Kidney (tissue), 13 donors: ENCODE measurements at regions not wholly inside any gene's neighbourhood (a gene's known extent, or its start where the extent isn't known, plus 50 kb on each side); places are given as distances from the start of the nearest gene placed in this dataset.

ENCODE experiments used
- DNase-seq, 5 donors: peaks; one replicate each; pipeline ENCODE4 v3.0.0-alpha.2; 2013 to 2020
- FAIRE-seq: peaks from 2 replicates; lab custom pipeline; 2012; peaks lifted over from hg19 to GRCh38; lab: Jason Lieb, UNC
- H3K27ac ChIP-seq, 2 donors: one replicate each; pipeline ENCODE4 v1.7.0; 2013; ENCODE audit warnings: low read depth in 2 of 2, low read length in 2 of 2, inconsistent platforms in 1 of 2
- H3K27me3 ChIP-seq: one replicate; pipeline ENCODE4 v1.7.1; 2013; ENCODE audit warnings: low read length, inconsistent platforms; ENCODE audit not compliant: control insufficient read depth, insufficient read depth
- H3K36me3 ChIP-seq, 3 donors: one replicate each; pipeline versions ENCODE4 v1.7.0 to v1.7.1; 2013; ENCODE audit warnings: low read length in 3 of 3, control low read depth in 1 of 3, inconsistent platforms in 1 of 3; ENCODE audit not compliant: insufficient read depth in 3 of 3, control insufficient read depth in 2 of 3
- H3K4me1 ChIP-seq, 3 donors: one replicate each; pipeline versions ENCODE4 v1.7.0 to v1.7.1; 2013; ENCODE audit warnings: low read length in 3 of 3, inconsistent platforms in 1 of 3, low read depth in 1 of 3; ENCODE audit not compliant: control insufficient read depth in 2 of 3, insufficient read depth in 2 of 3
- H3K4me3 ChIP-seq, 3 donors: one replicate each; pipeline versions ENCODE4 v1.7.0 to v1.8.1; 2013; ENCODE audit warnings: low read length in 3 of 3, control low read depth in 1 of 3, inconsistent platforms in 1 of 3
- H3K9ac ChIP-seq, 3 donors: one replicate each; pipeline versions ENCODE4 v1.7.0 to v1.7.1; 2013; ENCODE audit warnings: low read length in 3 of 3, control low read depth in 1 of 3, inconsistent platforms in 1 of 3
- H3K9me3 ChIP-seq, 3 donors: one replicate each; pipeline versions ENCODE4 v1.7.0 to v1.7.1; 2013; ENCODE audit warnings: low read length in 3 of 3, control low read depth in 1 of 3, inconsistent platforms in 1 of 3; ENCODE audit not compliant: control insufficient read depth in 2 of 3, insufficient read depth in 1 of 3
- CTCF ChIP-seq: IDR thresholded peaks from 3 replicates; pipeline ENCODE4 v1.5.1; 2012; ENCODE audit warnings: mild to moderate bottlenecking, moderate library complexity, borderline replicate concordance; ENCODE audit not compliant: insufficient read depth; ENCODE audit errors: extremely low read depth
- intact Hi-C: fragments of 100-400 bp; cut with DNase I; formaldehyde crosslinking; loops from one replicate; pipeline ENCODE4 v1.11.1; 2022
- donor health status: control.
- donor health status: control.
- donor health status: control.
- donor health status: control.
- donor health status: control.
- donor health status: DM: yes; HTN: yes; CAD: no.
- donor health status: Normal renal cell carcinoma (clear cell type).

- Histone ChIP-seq H3K4me3 (peak overlapping the region in 1 of 3 donors; percentile 9), H3K9ac (peak overlapping the region in 1 of 3 donors; percentile 69), H3K9me3 (no peaks in the 10 kb centered on the region), H3K4me1 (peaks cover 0 to 28% (median 18%) of the 10 kb centered on the region in 3 donors), H3K36me3 (no peaks in the 10 kb centered on the region), H3K27ac (peak overlapping the region; percentile 88 to 92), H3K27me3 (no peaks in the 10 kb centered on the region)
- TF ChIP-seq CTCF = no peak
- DNase-seq = peak in 1 of 5 donors; percentile 11
- FAIRE-seq = no peak
- intact Hi-C loops = no loop called here
Measured at GRCh38 chr2:62293151-62293489, 97.2 kb downstream of the B3GNT2 start.

- Histone ChIP-seq H3K4me1 (peaks cover 0 to 23% (median 18%) of the 10 kb centered on the region in 3 donors), H3K4me3 (peak overlapping the region in 1 of 3 donors; percentile 54), H3K27ac (peak overlapping the region in 1 of 2 donors; percentile 92), H3K9me3 (no peaks in the 10 kb centered on the region), H3K36me3 (no peaks in the 10 kb centered on the region), H3K27me3 (no peaks in the 10 kb centered on the region), H3K9ac (peak overlapping the region in 1 of 3 donors; percentile 23)
- intact Hi-C loops = no loop called here
- DNase-seq = peak in 2 of 5 donors; percentile 43 to 44
- TF ChIP-seq CTCF = no peak
- FAIRE-seq = no peak
Measured at GRCh38 chr2:62292190-62292589, 96.3 kb downstream of the B3GNT2 start.

GRCh38 chr2:62291517-62292137 lies 95.7 kb downstream of the B3GNT2 start:
- no peak overlapping the region for H3K9ac ChIP-seq

More at GRCh38 chr2:62291517-62292137, 95.7 kb downstream of the B3GNT2 start:
- FAIRE-seq = no peak
- no peak for TF ChIP-seq CTCF
- DNase-seq = peak in 1 of 5 donors; percentile 18
- Histone ChIP-seq H3K27ac (peak overlapping the region in 1 of 2 donors; percentile 92), H3K4me3 (peak overlapping the region in 1 of 3 donors; percentile 54), H3K9me3 (no peaks in the 10 kb centered on the region), H3K36me3 (no peaks in the 10 kb centered on the region), H3K4me1 (peaks cover 0 to 23% (median 18%) of the 10 kb centered on the region in 3 donors), H3K27me3 (no peaks in the 10 kb centered on the region)
- intact Hi-C loops = no loop called here
